PFSK-1 (cell line): ENCODE measurements at regions not wholly inside any gene's neighbourhood (a gene's known extent, or its start where the extent isn't known, plus 50 kb on each side); places are given as distances from the start of the nearest gene placed in this dataset.

Source experiments
- TAF1 ChIP-seq: IDR thresholded peaks from 2 replicates; pipeline ENCODE4 v1.6.1; 2012; ENCODE audit warnings: low read length, control low read depth, borderline replicate concordance; ENCODE audit not compliant: insufficient read depth
- TF ChIP-seq, protein P1 (sequence below), 2 experiments: IDR thresholded peaks; 2 replicates each; pipeline versions ENCODE4 v1.6.1 to v1.8.0; 2011 to 2012; ENCODE audit warnings: low read depth in 2 of 2, low read length in 2 of 2, control low read depth in 1 of 2, inconsistent platforms in 1 of 2, mild to moderate bottlenecking in 1 of 2, moderate library complexity in 1 of 2; ENCODE audit not compliant: insufficient read depth in 1 of 2

DNA sequence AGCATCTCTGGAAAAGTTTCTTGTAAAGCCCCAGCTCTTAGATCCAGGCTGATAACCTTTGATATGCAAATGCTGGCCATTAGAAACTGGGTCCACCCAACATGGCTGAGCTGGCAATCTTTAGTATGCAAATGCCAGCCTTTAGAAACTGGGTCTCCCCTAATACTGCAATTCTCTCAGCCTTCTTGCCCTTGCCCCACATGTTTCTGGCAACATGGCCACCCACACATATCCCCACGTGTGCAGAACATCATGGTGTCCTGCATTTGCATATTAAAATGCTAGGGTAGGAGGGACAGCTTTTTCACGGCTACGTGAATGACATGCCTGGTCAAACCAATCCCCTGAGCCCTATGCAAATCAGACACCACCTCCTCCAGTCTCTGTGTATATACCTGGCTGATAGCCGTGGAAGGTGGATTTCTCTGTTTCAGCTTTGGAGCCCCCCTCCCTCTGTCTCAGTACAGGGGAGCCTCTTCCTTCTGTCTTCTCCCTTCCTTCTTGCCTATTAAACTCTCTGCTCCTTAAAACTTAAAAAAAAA is 344.0 kb upstream of the NWD2 start:
- TF ChIP-seq, protein P1, sequence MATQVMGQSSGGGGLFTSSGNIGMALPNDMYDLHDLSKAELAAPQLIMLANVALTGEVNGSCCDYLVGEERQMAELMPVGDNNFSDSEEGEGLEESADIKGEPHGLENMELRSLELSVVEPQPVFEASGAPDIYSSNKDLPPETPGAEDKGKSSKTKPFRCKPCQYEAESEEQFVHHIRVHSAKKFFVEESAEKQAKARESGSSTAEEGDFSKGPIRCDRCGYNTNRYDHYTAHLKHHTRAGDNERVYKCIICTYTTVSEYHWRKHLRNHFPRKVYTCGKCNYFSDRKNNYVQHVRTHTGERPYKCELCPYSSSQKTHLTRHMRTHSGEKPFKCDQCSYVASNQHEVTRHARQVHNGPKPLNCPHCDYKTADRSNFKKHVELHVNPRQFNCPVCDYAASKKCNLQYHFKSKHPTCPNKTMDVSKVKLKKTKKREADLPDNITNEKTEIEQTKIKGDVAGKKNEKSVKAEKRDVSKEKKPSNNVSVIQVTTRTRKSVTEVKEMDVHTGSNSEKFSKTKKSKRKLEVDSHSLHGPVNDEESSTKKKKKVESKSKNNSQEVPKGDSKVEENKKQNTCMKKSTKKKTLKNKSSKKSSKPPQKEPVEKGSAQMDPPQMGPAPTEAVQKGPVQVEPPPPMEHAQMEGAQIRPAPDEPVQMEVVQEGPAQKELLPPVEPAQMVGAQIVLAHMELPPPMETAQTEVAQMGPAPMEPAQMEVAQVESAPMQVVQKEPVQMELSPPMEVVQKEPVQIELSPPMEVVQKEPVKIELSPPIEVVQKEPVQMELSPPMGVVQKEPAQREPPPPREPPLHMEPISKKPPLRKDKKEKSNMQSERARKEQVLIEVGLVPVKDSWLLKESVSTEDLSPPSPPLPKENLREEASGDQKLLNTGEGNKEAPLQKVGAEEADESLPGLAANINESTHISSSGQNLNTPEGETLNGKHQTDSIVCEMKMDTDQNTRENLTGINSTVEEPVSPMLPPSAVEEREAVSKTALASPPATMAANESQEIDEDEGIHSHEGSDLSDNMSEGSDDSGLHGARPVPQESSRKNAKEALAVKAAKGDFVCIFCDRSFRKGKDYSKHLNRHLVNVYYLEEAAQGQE (IDR thresholded peaks at IDR 0.05; ENCODE audit: insufficient read depth in 1 of 2, low read depth in 2 of 2, low read length in 2 of 2), result no peak
- no peak for TF ChIP-seq TAF1
